ENCODE measurements at regions not wholly inside any gene's neighbourhood (a gene's known extent, or its start where the extent isn't known, plus 50 kb on each side); places are given as distances from the start of the nearest gene placed in this dataset.
"Not testable (repeated sequence)": the region's sequence is repeated elsewhere in the genome, so short reads cannot be mapped to it uniquely, and the experiment has no call there.

DNA sequence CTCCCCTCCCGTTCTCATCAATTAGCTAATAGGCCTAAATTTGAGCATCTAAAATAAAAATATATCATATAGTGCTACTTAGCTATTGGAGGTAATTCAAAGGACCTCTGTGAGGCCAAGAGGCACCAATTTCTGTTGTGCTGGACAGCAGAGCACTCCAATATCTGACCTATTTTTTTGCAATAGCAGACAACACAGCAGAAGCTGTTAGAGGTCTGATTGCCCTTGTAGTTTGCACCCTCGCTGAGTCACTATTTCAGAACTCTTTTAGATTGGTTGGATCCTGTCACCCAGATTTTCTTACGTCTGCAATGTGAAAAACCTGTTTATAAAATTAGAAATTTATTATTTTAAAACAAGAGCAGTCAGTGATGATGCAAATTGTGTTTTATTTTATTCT, 184.1 kb downstream of the CEP135 start:
- H2BK20ac ChIP-seq (ENCODE audit: low read depth, low read length, poor library complexity, severe bottlenecking), result no peak overlapping the region
- H3K79me2 ChIP-seq (ENCODE audit: insufficient read depth, low read length), result no peaks in the 10 kb centered on the region
- no CpG with 5 or more reads among the region's 3 CpGs for WGBS (ENCODE audit: extremely low coverage, insufficient read length, low lambda C conversion rate)
- H3K4me1 ChIP-seq (ENCODE audit: insufficient read depth, low read length), result no peaks in the 10 kb centered on the region; the same call in 1 of the 2 replicates
- no peaks in the 10 kb centered on the region for H3K23me2 ChIP-seq (ENCODE audit: insufficient read length, low read depth, low read length, poor library complexity, severe bottlenecking)
- no peak overlapping the region for H2BK15ac ChIP-seq (ENCODE audit: low read depth, low read length)
- no peaks in the 10 kb centered on the region for H4K20me1 ChIP-seq (ENCODE audit: control insufficient read depth, insufficient read depth, insufficient read length)
- H4K8ac ChIP-seq (replicated peaks; ENCODE audit: insufficient read length, low read depth, low read length), result no peak overlapping the region
- Mint-ChIP-seq H3K9me3 (no peaks in the 10 kb centered on the region), H3K36me3 (ENCODE audit: insufficient read depth in 1 of 3, low read depth in 3 of 3) (no peaks in the 10 kb centered on the region), H3K4me1 (peaks cover 13 to 17% of the 10 kb centered on the region in 2 experiments), H3K27me3 (ENCODE audit: low read depth) (no peaks in the 10 kb centered on the region), H3K4me3 (no peak overlapping the region), H3K27ac (no peak overlapping the region)
- H4K91ac ChIP-seq (ENCODE audit: insufficient read length, low read depth, low read length), result no peak overlapping the region
- H2BK12ac ChIP-seq (ENCODE audit: insufficient read length, low read depth, low read length), result no peak overlapping the region
- H3K18ac ChIP-seq (ENCODE audit: insufficient read length, low read depth, low read length), result no peak overlapping the region
- no peak overlapping the region for H3T11ph ChIP-seq (ENCODE audit: low read length)
- no peak overlapping the region for H2AFZ ChIP-seq (ENCODE audit: low read length)
- TF ChIP-seq, protein P1, sequence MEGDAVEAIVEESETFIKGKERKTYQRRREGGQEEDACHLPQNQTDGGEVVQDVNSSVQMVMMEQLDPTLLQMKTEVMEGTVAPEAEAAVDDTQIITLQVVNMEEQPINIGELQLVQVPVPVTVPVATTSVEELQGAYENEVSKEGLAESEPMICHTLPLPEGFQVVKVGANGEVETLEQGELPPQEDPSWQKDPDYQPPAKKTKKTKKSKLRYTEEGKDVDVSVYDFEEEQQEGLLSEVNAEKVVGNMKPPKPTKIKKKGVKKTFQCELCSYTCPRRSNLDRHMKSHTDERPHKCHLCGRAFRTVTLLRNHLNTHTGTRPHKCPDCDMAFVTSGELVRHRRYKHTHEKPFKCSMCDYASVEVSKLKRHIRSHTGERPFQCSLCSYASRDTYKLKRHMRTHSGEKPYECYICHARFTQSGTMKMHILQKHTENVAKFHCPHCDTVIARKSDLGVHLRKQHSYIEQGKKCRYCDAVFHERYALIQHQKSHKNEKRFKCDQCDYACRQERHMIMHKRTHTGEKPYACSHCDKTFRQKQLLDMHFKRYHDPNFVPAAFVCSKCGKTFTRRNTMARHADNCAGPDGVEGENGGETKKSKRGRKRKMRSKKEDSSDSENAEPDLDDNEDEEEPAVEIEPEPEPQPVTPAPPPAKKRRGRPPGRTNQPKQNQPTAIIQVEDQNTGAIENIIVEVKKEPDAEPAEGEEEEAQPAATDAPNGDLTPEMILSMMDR (conservative IDR thresholded peaks at IDR 0.05), result no peak
- H3K27ac ChIP-seq (ENCODE audit: insufficient read length, low read depth, low read length), result no peak overlapping the region
- no peak overlapping the region for H2BK5ac ChIP-seq (ENCODE audit: insufficient read length, low read length)
- no peak overlapping the region for H3K23ac ChIP-seq (ENCODE audit: insufficient read length, low read depth, low read length)
- no peak for DNase-seq
- no peak overlapping the region for H3K14ac ChIP-seq (ENCODE audit: insufficient read depth, low read length)
- no peak overlapping the region for H3K4me2 ChIP-seq (ENCODE audit: insufficient read depth, insufficient read length, low read length)
- no peaks in the 10 kb centered on the region for H3K9me3 ChIP-seq (ENCODE audit: control insufficient read depth, low read depth, low read length)
- H3K4ac ChIP-seq (ENCODE audit: low read depth, low read length), result no peak overlapping the region
- no peak overlapping the region for H2AK5ac ChIP-seq (ENCODE audit: insufficient read length, low read length)
- H3K27me3 ChIP-seq (ENCODE audit: insufficient read depth, low read length), result no peaks in the 10 kb centered on the region
- no peak overlapping the region for H4K5ac ChIP-seq (ENCODE audit: insufficient read length, low read depth, low read length)
- H3K79me1 ChIP-seq (ENCODE audit: insufficient read depth, low read depth, low read length, poor library complexity, severe bottlenecking), result peaks cover 3% of the 10 kb centered on the region
- no peak overlapping the region for H3K56ac ChIP-seq (ENCODE audit: insufficient read length, low read depth, low read length)
- no peak overlapping the region for H2BK120ac ChIP-seq (ENCODE audit: low read depth, low read length, poor library complexity, severe bottlenecking)
- no peak overlapping the region for H3K9ac ChIP-seq (ENCODE audit: extremely low read depth, insufficient read length, low read length)

DNA sequence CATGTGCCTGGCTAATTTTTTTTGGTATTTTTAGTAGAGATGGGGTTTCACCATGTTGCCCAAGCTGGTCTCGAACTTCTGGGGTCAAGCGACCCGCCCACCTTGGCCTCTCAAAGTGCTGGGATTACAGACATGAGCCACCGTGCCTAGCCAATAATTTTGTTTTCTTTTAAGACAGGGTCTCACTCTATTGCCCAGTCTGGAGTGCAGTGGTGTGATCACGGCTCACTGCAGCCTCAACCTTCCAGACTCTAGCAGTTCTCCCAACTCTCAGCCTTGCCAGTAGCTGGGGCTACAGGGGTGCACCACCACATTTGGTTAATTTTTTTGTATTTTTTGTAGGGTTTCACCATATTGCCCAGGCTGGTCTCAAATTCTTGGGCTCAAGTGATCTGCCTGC, 183.4 kb downstream of the CEP135 start:
- not testable (repeated sequence) for H2AFZ ChIP-seq (ENCODE audit: low read length); H3K4me1 ChIP-seq (ENCODE audit: insufficient read depth, low read length); H3K18ac ChIP-seq (ENCODE audit: insufficient read length, low read depth, low read length); H3K27ac Mint-ChIP-seq; H2BK120ac ChIP-seq (ENCODE audit: low read depth, low read length, poor library complexity, severe bottlenecking); H3K36me3 Mint-ChIP-seq (ENCODE audit: insufficient read depth in 1 of 3, low read depth in 3 of 3); H3K27me3 Mint-ChIP-seq (ENCODE audit: low read depth); DNase-seq; H3K79me1 ChIP-seq (ENCODE audit: insufficient read depth, low read depth, low read length, poor library complexity, severe bottlenecking); H3K23me2 ChIP-seq (ENCODE audit: insufficient read length, low read depth, low read length, poor library complexity, severe bottlenecking); H4K5ac ChIP-seq (ENCODE audit: insufficient read length, low read depth, low read length); H3K56ac ChIP-seq (ENCODE audit: insufficient read length, low read depth, low read length); H2BK5ac ChIP-seq (ENCODE audit: insufficient read length, low read length); H2AK5ac ChIP-seq (ENCODE audit: insufficient read length, low read length); H2BK15ac ChIP-seq (ENCODE audit: low read depth, low read length); H2BK20ac ChIP-seq (ENCODE audit: low read depth, low read length, poor library complexity, severe bottlenecking); H3K23ac ChIP-seq (ENCODE audit: insufficient read length, low read depth, low read length); H3K9me3 Mint-ChIP-seq; H3K9me3 ChIP-seq (ENCODE audit: control insufficient read depth, low read depth, low read length); H4K8ac ChIP-seq (replicated peaks; ENCODE audit: insufficient read length, low read depth, low read length); H3K4ac ChIP-seq (ENCODE audit: low read depth, low read length); H3K27ac ChIP-seq (ENCODE audit: insufficient read length, low read depth, low read length); H3K27me3 ChIP-seq (ENCODE audit: insufficient read depth, low read length); H3T11ph ChIP-seq (ENCODE audit: low read length); H3K4me3 Mint-ChIP-seq; H3K9ac ChIP-seq (ENCODE audit: extremely low read depth, insufficient read length, low read length); H2BK12ac ChIP-seq (ENCODE audit: insufficient read length, low read depth, low read length); H4K20me1 ChIP-seq (ENCODE audit: control insufficient read depth, insufficient read depth, insufficient read length); H3K79me2 ChIP-seq (ENCODE audit: insufficient read depth, low read length); H3K14ac ChIP-seq (ENCODE audit: insufficient read depth, low read length); H4K91ac ChIP-seq (ENCODE audit: insufficient read length, low read depth, low read length); H3K4me2 ChIP-seq (ENCODE audit: insufficient read depth, insufficient read length, low read length)
- H3K4me1 Mint-ChIP-seq, result peaks cover 19 to 22% of the 10 kb centered on the region in 2 experiments
- WGBS (ENCODE audit: extremely low coverage, insufficient read length, low lambda C conversion rate), result no CpG with 5 or more reads among the region's 5 CpGs

Data from H9 (cell line).